OCI-LY7 (cell line): ENCODE measurements at regions not wholly inside any gene's neighbourhood (a gene's known extent, or its start where the extent isn't known, plus 50 kb on each side); places are given as distances from the start of the nearest gene placed in this dataset.

Source experiments
- CTCF ChIP-seq: fragments of 200-600 bp; sonication (generic); conservative IDR thresholded peaks from 2 replicates; pipeline ENCODE4 v1.5.1; 2014; ENCODE audit warnings: mild to moderate bottlenecking, antibody characterized with exemption, low read length, moderate library complexity, mixed read lengths
- EZH2phosphoT487 ChIP-seq: fragments of 200-600 bp; sonication (generic); IDR thresholded peaks from 2 replicates; pipeline ENCODE4 v1.6.1; 2018; ENCODE audit warnings: low read depth, borderline replicate concordance, mild to moderate bottlenecking, mixed run types, antibody characterized with exemption, low read length, moderate library complexity, mixed read lengths

- TF ChIP-seq CTCF (no peak), EZH2phosphoT487 (no peak)
Measured at GRCh38 chr1:29812408-29813135, 576.2 kb downstream of the PTPRU start.
